HUES64 (cell line): ENCODE measurements at regions not wholly inside any gene's neighbourhood (a gene's known extent, or its start where the extent isn't known, plus 50 kb on each side); places are given as distances from the start of the nearest gene placed in this dataset.
"Not testable (repeated sequence)": the region's sequence is repeated elsewhere in the genome, so short reads cannot be mapped to it uniquely, and the experiment has no call there.

Source experiments
- H3K27ac ChIP-seq: 2 replicates; pipeline ENCODE4 v1.7.0; 2013; ENCODE audit warnings: low read depth, low read length, inconsistent platforms
- H3K27me3 ChIP-seq: 2 replicates; pipeline ENCODE4 v1.6.1; 2013; ENCODE audit warnings: mild to moderate bottlenecking, low read length; ENCODE audit not compliant: insufficient read depth
- H3K36me3 ChIP-seq: 2 replicates; pipeline ENCODE4 v1.6.1; 2013; ENCODE audit warnings: mild to moderate bottlenecking, low read length; ENCODE audit not compliant: insufficient read depth
- H3K4me1 ChIP-seq: 2 replicates; pipeline ENCODE4 v1.6.1; 2013; ENCODE audit warnings: mild to moderate bottlenecking, low read length, moderate library complexity; ENCODE audit not compliant: insufficient read depth
- H3K4me3 ChIP-seq: 2 replicates; pipeline ENCODE4 v1.5.1; 2013; ENCODE audit warnings: mild to moderate bottlenecking, low read length, moderate library complexity
- H3K9ac ChIP-seq: 2 replicates; pipeline ENCODE4 v1.6.1; 2013; ENCODE audit warnings: mild to moderate bottlenecking, low read depth, low read length
- H3K9me3 ChIP-seq: 2 replicates; pipeline ENCODE4 v1.6.1; 2013; ENCODE audit warnings: low read depth, low read length; ENCODE audit not compliant: insufficient read depth
- WGBS: fragments of 150-250, 120-280 bp; methylation state at CpG from one replicate; pipeline ENCODE4 v1.1.7; 2013; ENCODE audit warnings: missing lambda C conversion rate; 5-methylcytosine and 5-hydroxymethylcytosine counted together

GRCh38 chr20:24418731-24419130 lies 50.7 kb upstream of the SYNDIG1 start:
- no peak overlapping the region for H3K4me3 ChIP-seq
- WGBS = 77% methylated on average over 2 of the region's 2 CpGs
- no peaks in the 10 kb centered on the region for H3K27me3 ChIP-seq
- no peak overlapping the region for H3K9ac ChIP-seq
- no peaks in the 10 kb centered on the region for H3K36me3 ChIP-seq
- H3K9me3 ChIP-seq = peaks cover 38% of the 10 kb centered on the region
- H3K4me1 ChIP-seq = peaks cover 4% of the 10 kb centered on the region; the same call in 1 of the 2 replicates
- H3K27ac ChIP-seq = no peak overlapping the region

DNA sequence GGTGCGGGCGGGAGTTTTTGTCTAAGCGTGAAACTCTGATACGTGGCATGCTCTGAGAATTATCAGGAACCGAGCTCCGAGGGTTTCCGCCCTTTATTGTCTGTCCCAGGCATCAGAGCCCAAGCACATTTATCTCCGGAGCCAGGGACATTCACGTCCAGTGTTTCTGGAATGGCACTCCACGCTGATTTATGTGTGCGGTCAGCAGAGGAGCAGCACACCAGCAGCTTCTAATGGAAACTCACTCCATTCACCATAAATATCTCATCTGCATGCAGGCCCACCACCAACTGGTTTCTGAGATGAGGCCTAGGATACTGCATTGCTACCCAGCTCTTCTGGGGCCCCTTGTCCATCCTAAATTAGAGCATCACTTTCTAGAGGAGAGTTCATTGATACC lies 51.9 kb upstream of the SYNDIG1 start:
- no peaks in the 10 kb centered on the region for H3K4me1 ChIP-seq
- 95% methylated on average over 11 of the region's 11 CpGs for WGBS
- no peak overlapping the region for H3K9ac ChIP-seq
- H3K4me3 ChIP-seq = no peak overlapping the region
- no peaks in the 10 kb centered on the region for H3K36me3 ChIP-seq
- H3K27ac ChIP-seq = no peak overlapping the region
- H3K27me3 ChIP-seq = no peaks in the 10 kb centered on the region
- H3K9me3 ChIP-seq = peaks cover 42% of the 10 kb centered on the region

GRCh38 chr20:24415444-24415843 lies 54.0 kb upstream of the SYNDIG1 start:
- 87% methylated on average over 7 of the region's 7 CpGs for WGBS

DNA sequence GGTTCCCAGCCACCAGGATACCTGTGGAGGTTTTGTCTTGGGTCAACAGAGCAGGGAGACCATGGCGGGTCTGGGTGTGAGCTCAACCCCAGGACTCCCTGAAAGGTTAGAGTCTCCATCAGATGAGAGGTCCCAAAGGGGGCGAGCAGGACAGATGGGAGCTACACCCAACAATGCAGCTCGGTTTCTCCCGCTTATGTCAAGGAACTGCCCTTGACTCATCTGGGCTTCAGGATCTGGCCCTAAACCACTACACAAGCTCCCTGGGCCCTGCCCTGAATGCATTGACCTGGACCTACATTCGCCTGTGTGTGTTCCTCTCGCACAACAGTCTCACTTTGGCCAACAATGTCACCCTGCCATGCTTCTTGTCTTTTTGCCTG lies 57.6 kb upstream of the SYNDIG1 start:
- Histone ChIP-seq H3K9ac (no peak overlapping the region), H3K27ac (no peak overlapping the region), H3K36me3 (no peaks in the 10 kb centered on the region), H3K9me3 (peaks cover 34% of the 10 kb centered on the region), H3K4me1 (no peaks in the 10 kb centered on the region), H3K4me3 (no peak overlapping the region), H3K27me3 (no peaks in the 10 kb centered on the region)
- WGBS = 90% methylated on average over 6 of the region's 6 CpGs

More at GRCh38 chr20:24415444-24415843, 54.0 kb upstream of the SYNDIG1 start:
- H3K27me3 ChIP-seq, H3K4me3 ChIP-seq, H3K36me3 ChIP-seq, H3K9ac ChIP-seq, H3K27ac ChIP-seq, H3K4me1 ChIP-seq: not testable (repeated sequence)
- H3K9me3 ChIP-seq = peaks cover 42% of the 10 kb centered on the region

GRCh38 chr20:24411003-24411833 lies 58.2 kb upstream of the SYNDIG1 start:
- H3K9me3 ChIP-seq = peaks cover 27% of the 10 kb centered on the region
- WGBS = 95% methylated on average over 17 of the region's 17 CpGs
- H3K4me1 ChIP-seq = no peaks in the 10 kb centered on the region

DNA sequence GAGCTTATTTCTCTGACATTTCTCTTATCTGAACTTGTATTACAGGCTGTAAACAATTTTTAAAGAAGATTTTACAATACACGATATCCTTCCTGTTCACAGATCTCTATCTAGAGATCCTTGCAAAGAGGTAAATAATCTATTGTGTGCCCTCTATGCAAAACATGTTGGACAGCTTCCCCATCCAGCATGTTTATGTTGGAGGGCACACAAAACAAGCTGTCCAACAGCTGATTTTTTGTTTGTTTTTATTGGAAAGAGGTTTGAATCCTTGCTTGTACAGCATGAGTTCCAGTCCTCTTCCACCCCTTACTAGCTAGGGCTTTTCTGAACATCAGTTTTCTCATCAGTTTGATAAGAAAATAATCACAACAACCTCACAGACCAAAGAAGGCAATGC lies 62.3 kb upstream of the SYNDIG1 start:
- H3K9ac ChIP-seq = no peak overlapping the region
- no peak overlapping the region for H3K27ac ChIP-seq
- H3K36me3 ChIP-seq = no peaks in the 10 kb centered on the region
- H3K27me3 ChIP-seq = no peaks in the 10 kb centered on the region
- 100% methylated on average over 1 of the region's 1 CpG for WGBS
- no peaks in the 10 kb centered on the region for H3K4me1 ChIP-seq
- no peak overlapping the region for H3K4me3 ChIP-seq
- no peaks in the 10 kb centered on the region for H3K9me3 ChIP-seq

More at GRCh38 chr20:24411003-24411833, 58.2 kb upstream of the SYNDIG1 start:
- Histone ChIP-seq H3K27ac (no peak overlapping the region), H3K27me3 (no peaks in the 10 kb centered on the region), H3K36me3 (no peaks in the 10 kb centered on the region), H3K4me3 (no peak overlapping the region), H3K9ac (no peak overlapping the region)

DNA sequence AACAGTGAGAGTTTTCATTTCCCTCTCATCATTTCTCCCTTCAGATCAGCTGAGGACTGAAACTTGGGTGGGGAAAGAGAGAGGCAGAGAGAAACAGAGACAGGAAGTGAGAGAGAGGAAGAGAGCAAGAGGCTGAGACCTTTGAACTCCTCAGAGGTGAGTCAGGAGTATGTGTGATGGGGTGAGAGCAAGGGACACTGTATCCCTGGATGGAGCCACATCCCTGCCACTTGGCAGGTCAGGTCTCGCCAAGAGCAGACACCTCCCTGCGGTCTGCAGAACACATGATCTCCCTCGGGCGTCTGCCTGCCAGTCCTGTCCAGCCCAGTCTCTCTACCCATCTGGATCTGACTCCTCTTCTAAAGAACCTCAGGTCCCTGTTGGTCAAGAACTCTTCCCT lies 62.7 kb upstream of the SYNDIG1 start:
- no peaks in the 10 kb centered on the region for H3K27me3 ChIP-seq
- no peak overlapping the region for H3K9ac ChIP-seq
- H3K4me1 ChIP-seq = no peaks in the 10 kb centered on the region
- WGBS = 89% methylated on average over 4 of the region's 4 CpGs
- H3K9me3 ChIP-seq = no peaks in the 10 kb centered on the region
- no peak overlapping the region for H3K27ac ChIP-seq
- no peak overlapping the region for H3K4me3 ChIP-seq
- H3K36me3 ChIP-seq = no peaks in the 10 kb centered on the region

- 88% methylated on average over 1 of the region's 2 CpGs for WGBS
- Histone ChIP-seq H3K9me3 (no peaks in the 10 kb centered on the region), H3K9ac (no peak overlapping the region), H3K4me3 (no peak overlapping the region), H3K36me3 (no peaks in the 10 kb centered on the region), H3K27me3 (no peaks in the 10 kb centered on the region), H3K4me1 (no peaks in the 10 kb centered on the region), H3K27ac (no peak overlapping the region)
Observed at GRCh38 chr20:24406251-24406650, 63.2 kb upstream of the SYNDIG1 start.

GRCh38 chr20:24405810-24406209 lies 63.6 kb upstream of the SYNDIG1 start:
- H3K4me3 ChIP-seq = no peak overlapping the region
- WGBS = 96% methylated on average over 2 of the region's 2 CpGs
- no peaks in the 10 kb centered on the region for H3K27me3 ChIP-seq
- H3K27ac ChIP-seq = no peak overlapping the region
- H3K9me3 ChIP-seq = no peaks in the 10 kb centered on the region
- H3K4me1 ChIP-seq = no peaks in the 10 kb centered on the region
- H3K9ac ChIP-seq = no peak overlapping the region
- no peaks in the 10 kb centered on the region for H3K36me3 ChIP-seq

DNA sequence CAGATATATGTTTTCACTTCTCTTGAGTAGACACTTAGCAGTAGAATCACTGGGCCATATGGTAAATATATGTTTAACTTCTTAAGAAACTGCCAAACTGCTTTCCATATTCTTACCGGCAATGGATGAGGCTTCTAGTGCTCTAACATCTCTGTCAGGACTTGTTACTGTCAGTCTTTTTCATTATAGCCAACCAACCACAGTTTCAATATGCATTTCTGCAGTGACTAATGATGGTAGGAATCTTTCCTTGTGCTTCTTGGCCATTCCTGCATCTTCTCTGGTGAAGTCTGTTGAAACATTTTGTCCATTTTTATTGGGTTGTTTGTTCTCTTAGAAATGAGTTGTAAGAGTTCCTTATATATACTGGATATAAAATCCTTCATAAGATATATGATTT lies 66.0 kb upstream of the SYNDIG1 start:
- Histone ChIP-seq H3K27me3 (no peaks in the 10 kb centered on the region), H3K36me3 (no peaks in the 10 kb centered on the region), H3K9me3 (no peaks in the 10 kb centered on the region), H3K9ac (no peak overlapping the region), H3K4me1 (no peaks in the 10 kb centered on the region), H3K27ac (no peak overlapping the region), H3K4me3 (no peak overlapping the region)
- WGBS = 79% methylated on average over 1 of the region's 1 CpG

GRCh38 chr20:24402188-24402587 lies 67.2 kb upstream of the SYNDIG1 start:
- no peak overlapping the region for H3K9ac ChIP-seq
- no peaks in the 10 kb centered on the region for H3K9me3 ChIP-seq
- 91% methylated on average over 2 of the region's 2 CpGs for WGBS
- no peaks in the 10 kb centered on the region for H3K4me1 ChIP-seq
- no peaks in the 10 kb centered on the region for H3K36me3 ChIP-seq
- H3K27ac ChIP-seq = no peak overlapping the region
- H3K27me3 ChIP-seq = no peaks in the 10 kb centered on the region
- H3K4me3 ChIP-seq = no peak overlapping the region

GRCh38 chr20:24395151-24395550 lies 74.3 kb upstream of the SYNDIG1 start:
- Histone ChIP-seq H3K27ac (no peak overlapping the region), H3K4me3 (no peak overlapping the region), H3K9me3 (no peaks in the 10 kb centered on the region), H3K27me3 (no peaks in the 10 kb centered on the region), H3K36me3 (no peaks in the 10 kb centered on the region), H3K9ac (no peak overlapping the region), H3K4me1 (no peaks in the 10 kb centered on the region)
- WGBS = 92% methylated on average over 7 of the region's 7 CpGs
